ENCODE measurements at regions not wholly inside any gene's neighbourhood (a gene's known extent, or its start where the extent isn't known, plus 50 kb on each side); places are given as distances from the start of the nearest gene placed in this dataset.

- peak; percentile 22 for DNase-seq (ENCODE audit: low read depth)
- no peak for TF ChIP-seq CTCF (conservative IDR thresholded peaks at IDR 0.05; ENCODE audit: low read depth, low read length)
- no peak overlapping the region for H3K4me3 ChIP-seq (ENCODE audit: low read depth, low read length)
Measured at GRCh38 chr3:182182531-182182968, 470.8 kb downstream of the SOX2 start.

GRCh38 chr3:182183716-182184430, 472.1 kb downstream of the SOX2 start:
- TF ChIP-seq CTCF (conservative IDR thresholded peaks at IDR 0.05; ENCODE audit: low read depth, low read length) = no peak
- no peak for DNase-seq (ENCODE audit: low read depth)
- H3K4me3 ChIP-seq (ENCODE audit: low read depth, low read length) = no peak overlapping the region

- no peak overlapping the region for H3K4me3 ChIP-seq (ENCODE audit: low read depth, low read length)
- TF ChIP-seq CTCF (conservative IDR thresholded peaks at IDR 0.05; ENCODE audit: low read depth, low read length) = no peak
- no peak for DNase-seq (ENCODE audit: low read depth)
Measured at GRCh38 chr3:182185313-182185712, 473.6 kb downstream of the SOX2 start.

- no peak for TF ChIP-seq CTCF (conservative IDR thresholded peaks at IDR 0.05; ENCODE audit: low read depth, low read length)
- no peak overlapping the region for H3K4me3 ChIP-seq (ENCODE audit: low read depth, low read length)
- no peak for DNase-seq (ENCODE audit: low read depth)
Measured at GRCh38 chr3:182190056-182190455, 478.3 kb downstream of the SOX2 start.

- no peak overlapping the region for H3K4me3 ChIP-seq (ENCODE audit: low read depth, low read length)
- no peak for DNase-seq (ENCODE audit: low read depth)
- no peak for TF ChIP-seq CTCF (conservative IDR thresholded peaks at IDR 0.05; ENCODE audit: low read depth, low read length)
Measured at GRCh38 chr3:182198345-182198744, 486.6 kb downstream of the SOX2 start.

- no peak for DNase-seq (ENCODE audit: low read depth)
- no peak for TF ChIP-seq CTCF (conservative IDR thresholded peaks at IDR 0.05; ENCODE audit: low read depth, low read length)
- H3K4me3 ChIP-seq (ENCODE audit: low read depth, low read length) = no peak overlapping the region
Measured at GRCh38 chr3:182201456-182202168, 489.9 kb downstream of the SOX2 start.
